HEK293 (cell line): ENCODE measurements at regions not wholly inside any gene's neighbourhood (a gene's known extent, or its start where the extent isn't known, plus 50 kb on each side); places are given as distances from the start of the nearest gene placed in this dataset.

Source experiments
- CTCF ChIA-PET: fragments of 350-600 bp; formaldehyde crosslinking; extraction: SDS; loops from one replicate; lab custom pipeline; 2021; ENCODE audit warnings: antibody characterized with exemption; lab: Yijun Ruan, JAX
- POLR2A ChIA-PET: fragments of 300-600 bp; formaldehyde crosslinking; extraction: SDS; loops from one replicate; lab custom pipeline; 2020; ENCODE audit warnings: antibody characterized with exemption, inconsistent platforms; lab: Yijun Ruan, JAX
- H3K27ac ChIP-seq: fragments of 200-500 bp; sonication (Bioruptor generic); 2 replicates; pipeline ENCODE4 v1.5.1; 2014; ENCODE audit warnings: low read depth, low read length, control low read depth, inconsistent platforms; ENCODE audit errors: extremely low read depth
- H3K36me3 ChIP-seq, 2 experiments: fragments of 200-500 bp in 1 of 2; sonication (Bioruptor generic) in 1 of 2; 1 replicate in 1 of 2; 2 replicates in 1 of 2; pipeline ENCODE4 v1.5.1; 2014 to 2017; ENCODE audit warnings: inconsistent platforms in 2 of 2, low read length in 2 of 2; ENCODE audit not compliant: control insufficient read depth in 2 of 2, insufficient read depth in 1 of 2
- H3K4me1 ChIP-seq: fragments of 200-500 bp; sonication (Bioruptor generic); 2 replicates; pipeline ENCODE4 v1.5.1; 2014; ENCODE audit warnings: mild to moderate bottlenecking, low read length, inconsistent platforms; ENCODE audit not compliant: control insufficient read depth, insufficient read depth
- H3K4me3 ChIP-seq: 2 replicates; pipeline ENCODE4 v1.5.1; 2011; ENCODE audit warnings: low read depth, mild to moderate bottlenecking, control low read depth, low read length, moderate library complexity
- H3K9me3 ChIP-seq: fragments of 200-500 bp; sonication (Bioruptor generic); 2 replicates; pipeline ENCODE4 v1.5.1; 2014; ENCODE audit warnings: low read depth, low read length, inconsistent platforms; ENCODE audit not compliant: control insufficient read depth, insufficient read depth
- BCL6B ChIP-seq: fragments of 450-650 bp; formaldehyde crosslinking; IDR thresholded peaks from 2 replicates; pipeline ENCODE4 v1.5.1; 2017; ENCODE audit warnings: missing biosample characterization, missing genetic modification characterization
- FEZF1 ChIP-seq: fragments of 450-650 bp; formaldehyde crosslinking; IDR thresholded peaks from 2 replicates; pipeline ENCODE4 v1.5.1; 2016; ENCODE audit warnings: missing biosample characterization, missing genetic modification characterization
- GFI1B ChIP-seq: fragments of 450-650 bp; formaldehyde crosslinking; IDR thresholded peaks from 2 replicates; pipeline ENCODE4 v1.5.1; 2016; ENCODE audit warnings: missing biosample characterization, missing genetic modification characterization
- HOXD13 ChIP-seq: sonication (generic); formaldehyde crosslinking; IDR thresholded peaks from 2 replicates; pipeline ENCODE4 v1.8.0; 2022; ENCODE audit warnings: missing genetic modification reagents, borderline replicate concordance
- INSM2 ChIP-seq: fragments of 450-650 bp; formaldehyde crosslinking; IDR thresholded peaks from 2 replicates; pipeline ENCODE4 v1.5.1; 2016; ENCODE audit warnings: missing biosample characterization, missing genetic modification characterization
- KLF10 ChIP-seq: fragments of 450-650 bp; IDR thresholded peaks from 2 replicates; pipeline ENCODE4 v1.5.1; 2018; ENCODE audit warnings: missing biosample characterization, mild to moderate bottlenecking, missing genetic modification characterization
- KLF9 ChIP-seq: fragments of 450-650 bp; formaldehyde crosslinking; IDR thresholded peaks from 2 replicates; pipeline ENCODE4 v1.5.1; 2016; ENCODE audit warnings: missing biosample characterization, missing genetic modification characterization, low read depth
- MYNN ChIP-seq: fragments of 450-650 bp; formaldehyde crosslinking; IDR thresholded peaks from 2 replicates; pipeline ENCODE4 v1.5.1; 2016; ENCODE audit warnings: missing biosample characterization, missing genetic modification characterization, borderline replicate concordance
- OSR2 ChIP-seq: fragments of 450-650 bp; formaldehyde crosslinking; IDR thresholded peaks from 2 replicates; pipeline ENCODE4 v1.5.1; 2016; ENCODE audit warnings: missing biosample characterization, missing genetic modification characterization
- PRDM6 ChIP-seq: fragments of 450-650 bp; formaldehyde crosslinking; IDR thresholded peaks from 2 replicates; pipeline ENCODE4 v1.5.1; 2017; ENCODE audit warnings: missing biosample characterization, missing genetic modification characterization
- REPIN1 ChIP-seq: fragments of 450-650 bp; formaldehyde crosslinking; IDR thresholded peaks from 2 replicates; pipeline ENCODE4 v1.5.1; 2017; ENCODE audit warnings: missing biosample characterization, missing genetic modification characterization, low read depth
- SCRT2 ChIP-seq: fragments of 450-650 bp; formaldehyde crosslinking; IDR thresholded peaks from 2 replicates; pipeline ENCODE4 v1.5.1; 2016; ENCODE audit warnings: missing biosample characterization, missing genetic modification characterization
- SP3 ChIP-seq: fragments of 450-650 bp; formaldehyde crosslinking; IDR thresholded peaks from 2 replicates; pipeline ENCODE4 v1.5.1; 2016; ENCODE audit warnings: missing biosample characterization, missing genetic modification characterization
- SP7 ChIP-seq: fragments of 450-650 bp; formaldehyde crosslinking; IDR thresholded peaks from 2 replicates; pipeline ENCODE4 v1.5.1; 2016; ENCODE audit warnings: missing biosample characterization, missing genetic modification characterization
- ZBTB1 ChIP-seq: fragments of 450-650 bp; formaldehyde crosslinking; IDR thresholded peaks from 2 replicates; pipeline ENCODE4 v1.5.1; 2016; ENCODE audit warnings: missing biosample characterization, missing genetic modification characterization
- ZBTB17 ChIP-seq: fragments of 450-650 bp; formaldehyde crosslinking; IDR thresholded peaks from 2 replicates; pipeline ENCODE4 v1.5.1; 2016; ENCODE audit warnings: missing biosample characterization, missing genetic modification characterization
- ZBTB20 ChIP-seq: fragments of 450-650 bp; formaldehyde crosslinking; IDR thresholded peaks from 2 replicates; pipeline ENCODE4 v1.5.1; 2016; ENCODE audit warnings: missing biosample characterization, missing genetic modification characterization
- ZBTB21 ChIP-seq: fragments of 450-650 bp; formaldehyde crosslinking; IDR thresholded peaks from 2 replicates; pipeline ENCODE4 v1.5.1; 2017; ENCODE audit warnings: missing biosample characterization, missing genetic modification characterization
- ZBTB7A ChIP-seq: fragments of 450-650 bp; formaldehyde crosslinking; IDR thresholded peaks from 2 replicates; pipeline ENCODE4 v1.5.1; 2016; ENCODE audit warnings: low read depth, missing biosample characterization, missing genetic modification characterization
- ZFP69B ChIP-seq: fragments of 450-650 bp; formaldehyde crosslinking; IDR thresholded peaks from 2 replicates; pipeline ENCODE4 v1.5.1; 2016; ENCODE audit warnings: missing biosample characterization, missing genetic modification characterization
- ZNF133 ChIP-seq: fragments of 450-650 bp; formaldehyde crosslinking; IDR thresholded peaks from 2 replicates; pipeline ENCODE4 v1.5.1; 2016; ENCODE audit warnings: missing biosample characterization, missing genetic modification characterization
- ZNF146 ChIP-seq: fragments of 450-650 bp; formaldehyde crosslinking; IDR thresholded peaks from 2 replicates; pipeline ENCODE4 v1.5.1; 2016; ENCODE audit warnings: missing biosample characterization, missing genetic modification characterization
- ZNF211 ChIP-seq: fragments of 450-650 bp; formaldehyde crosslinking; IDR thresholded peaks from 2 replicates; pipeline ENCODE4 v1.5.1; 2016; ENCODE audit warnings: low read depth, missing biosample characterization, missing genetic modification characterization
- ZNF23 ChIP-seq: fragments of 450-650 bp; formaldehyde crosslinking; IDR thresholded peaks from 2 replicates; pipeline ENCODE4 v1.5.1; 2016; ENCODE audit warnings: missing biosample characterization, missing genetic modification characterization, borderline replicate concordance
- ZNF302 ChIP-seq: fragments of 450-650 bp; formaldehyde crosslinking; IDR thresholded peaks from 2 replicates; pipeline ENCODE4 v1.5.1; 2016; ENCODE audit warnings: missing biosample characterization, missing genetic modification characterization, low read depth
- ZNF391 ChIP-seq: fragments of 450-650 bp; formaldehyde crosslinking; IDR thresholded peaks from 2 replicates; pipeline ENCODE4 v1.5.1; 2016; ENCODE audit warnings: low read depth, missing biosample characterization, missing genetic modification characterization, borderline replicate concordance
- ZNF423 ChIP-seq: fragments of 450-650 bp; formaldehyde crosslinking; IDR thresholded peaks from 2 replicates; pipeline ENCODE4 v1.5.1; 2016; ENCODE audit warnings: missing biosample characterization, missing genetic modification characterization
- ZNF473 ChIP-seq: fragments of 450-650 bp; formaldehyde crosslinking; IDR thresholded peaks from 2 replicates; pipeline ENCODE4 v1.5.1; 2017; ENCODE audit warnings: missing biosample characterization, missing genetic modification characterization
- ZNF488 ChIP-seq: fragments of 450-650 bp; formaldehyde crosslinking; IDR thresholded peaks from 2 replicates; pipeline ENCODE4 v1.5.1; 2016; ENCODE audit warnings: missing biosample characterization, missing genetic modification characterization
- ZNF530 ChIP-seq: fragments of 450-650 bp; formaldehyde crosslinking; IDR thresholded peaks from 2 replicates; pipeline ENCODE4 v1.5.1; 2016; ENCODE audit warnings: low read depth, missing biosample characterization, missing genetic modification characterization
- ZNF549 ChIP-seq: fragments of 450-650 bp; IDR thresholded peaks from 2 replicates; pipeline ENCODE4 v1.5.1; 2018; ENCODE audit warnings: missing biosample characterization, missing genetic modification characterization, mild to moderate bottlenecking, inconsistent platforms, moderate library complexity
- ZNF596 ChIP-seq: fragments of 450-650 bp; IDR thresholded peaks from 2 replicates; pipeline ENCODE4 v1.5.0; 2018; ENCODE audit warnings: missing biosample characterization, mild to moderate bottlenecking, missing genetic modification characterization, moderate library complexity
- ZNF677 ChIP-seq: fragments of 450-650 bp; IDR thresholded peaks from 2 replicates; pipeline ENCODE4 v1.5.0; 2018; ENCODE audit warnings: missing biosample characterization, mild to moderate bottlenecking, missing genetic modification characterization, moderate library complexity

GRCh38 chr4:26144526-26145155 lies 176.2 kb upstream of the RBPJ start:
- Histone ChIP-seq H3K4me3 (no peak overlapping the region), H3K27ac (no peak overlapping the region)
- POLR2A ChIA-PET, result no interaction called here
- 0 out of 2 replicates have a peak, but pooled peaks have one; percentile 34 for TF ChIP-seq ZNF133
- no peak for TF ChIP-seq MYNN (tag by site-specific recombination)
- TF ChIP-seq ZBTB17 (tag by site-specific recombination), result peak; percentile 45; the same call in 1 of the 2 replicates
- TF ChIP-seq INSM2, result no peak
- no peak for TF ChIP-seq REPIN1 (tag by site-specific recombination)
- no peak for TF ChIP-seq ZNF530
- TF ChIP-seq HOXD13 (CRISPR knock-in tag), result no peak
- no peak for TF ChIP-seq ZNF302 (tag by site-specific recombination)
- no peak for TF ChIP-seq ZNF488 (tag by site-specific recombination)
- TF ChIP-seq SP7 (tag by site-specific recombination), result no peak
- TF ChIP-seq, all 188 proteins: peak for 2
- Histone ChIP-seq H3K36me3 (no peaks in the 10 kb centered on the region), H3K9me3 (no peaks in the 10 kb centered on the region), H3K4me1 (peaks cover 16% of the 10 kb centered on the region)
- CTCF ChIA-PET, result interaction anchor here (0.7 kb wide), 1 partner anchor 593 kb away, joined by 3 read pairs; no protein-coding TSS in a partner anchor

- CTCF ChIA-PET, result no interaction called here
- H3K9me3 ChIP-seq, result no peaks in the 10 kb centered on the region
- H3K36me3 ChIP-seq, result no peaks in the 10 kb centered on the region
- H3K4me3 ChIP-seq, result no peak overlapping the region
- H3K4me1 ChIP-seq, result peaks cover 16% of the 10 kb centered on the region
- POLR2A ChIA-PET, result no interaction called here
- no peak overlapping the region for H3K27ac ChIP-seq
- TF ChIP-seq BCL6B (tag by site-specific recombination), result no peak
- no peak for TF ChIP-seq ZNF677 (tag by site-specific recombination)
- no peak for TF ChIP-seq ZNF596
- TF ChIP-seq ZBTB1 (tag by site-specific recombination), result no peak
- no peak for TF ChIP-seq SP3 (tag by site-specific recombination)
- no peak for TF ChIP-seq KLF9 (tag by site-specific recombination)
- no peak for TF ChIP-seq ZBTB20
- TF ChIP-seq OSR2, result peak; percentile 70
- TF ChIP-seq PRDM6 (tag by site-specific recombination), result peak; percentile 87
- TF ChIP-seq SCRT2 (tag by site-specific recombination), result no peak
- peak; percentile 40; the same call in 1 of the 2 replicates for TF ChIP-seq FEZF1 (tag by site-specific recombination)
- TF ChIP-seq ZFP69B (tag by site-specific recombination), result no peak
- TF ChIP-seq KLF10 (tag by site-specific recombination), result no peak
- TF ChIP-seq ZNF23 (tag by site-specific recombination), result no peak
- no peak for TF ChIP-seq ZNF473 (tag by site-specific recombination)
- TF ChIP-seq ZNF423, result no peak
- no peak for TF ChIP-seq ZNF549 (tag by site-specific recombination)
- TF ChIP-seq GFI1B (tag by site-specific recombination), result no peak
- no peak for TF ChIP-seq ZBTB7A (tag by site-specific recombination)
- TF ChIP-seq HOXD13 (CRISPR knock-in tag), result no peak
- TF ChIP-seq ZNF391 (tag by site-specific recombination), result no peak
- TF ChIP-seq ZBTB21 (tag by site-specific recombination), result no peak
- no peak for TF ChIP-seq ZNF146
- TF ChIP-seq ZNF211 (tag by site-specific recombination), result no peak
These were observed 175.6 kb upstream of the RBPJ start for GRCh38 chr4:26145212-26145611.
